NCI-H2196 (cell line): ENCODE measurements at regions not wholly inside any gene's neighbourhood (a gene's known extent, or its start where the extent isn't known, plus 50 kb on each side); places are given as distances from the start of the nearest gene placed in this dataset.

ENCODE experiments used
- DNase-seq: peaks from one replicate; lab custom pipeline; 2025; ENCODE audit not compliant: unreplicated experiment; lab: John Stamatoyannopoulos, UW

- DNase-seq: no peak
Observed at GRCh38 chr6:14858808-14859207, 387.1 kb upstream of the JARID2 start.

GRCh38 chr6:14860774-14861173, 385.1 kb upstream of the JARID2 start:
- no peak for DNase-seq

DNA sequence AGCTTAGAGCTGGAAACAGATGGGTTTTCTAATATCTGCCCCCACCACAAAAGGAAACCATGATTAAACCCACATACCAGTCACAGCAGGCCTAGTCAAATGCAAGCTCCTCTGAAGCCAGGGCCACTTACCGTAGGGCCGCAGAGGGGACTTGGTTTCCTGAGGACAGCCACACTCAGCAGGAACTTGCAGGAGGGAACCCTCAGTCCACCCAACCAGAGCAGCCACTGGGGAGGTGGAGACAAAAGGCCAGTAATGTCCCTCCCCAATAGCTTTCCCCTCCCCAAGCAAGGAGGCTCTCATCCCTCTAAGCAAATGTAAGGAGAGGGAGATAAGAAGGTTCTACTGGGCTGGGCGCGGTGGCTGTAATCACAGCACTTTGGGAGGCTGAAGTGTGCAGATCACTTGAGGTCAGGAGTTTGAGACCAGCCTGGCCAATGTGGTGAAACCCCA, 384.4 kb upstream of the JARID2 start:
- no peak for DNase-seq

GRCh38 chr6:14862845-14863244, 383.0 kb upstream of the JARID2 start:
- DNase-seq: no peak

GRCh38 chr6:14863902-14864850, 381.7 kb upstream of the JARID2 start:
- DNase-seq: no peak

- DNase-seq: no peak
Observed at GRCh38 chr6:14865531-14866100, 380.3 kb upstream of the JARID2 start.

DNA sequence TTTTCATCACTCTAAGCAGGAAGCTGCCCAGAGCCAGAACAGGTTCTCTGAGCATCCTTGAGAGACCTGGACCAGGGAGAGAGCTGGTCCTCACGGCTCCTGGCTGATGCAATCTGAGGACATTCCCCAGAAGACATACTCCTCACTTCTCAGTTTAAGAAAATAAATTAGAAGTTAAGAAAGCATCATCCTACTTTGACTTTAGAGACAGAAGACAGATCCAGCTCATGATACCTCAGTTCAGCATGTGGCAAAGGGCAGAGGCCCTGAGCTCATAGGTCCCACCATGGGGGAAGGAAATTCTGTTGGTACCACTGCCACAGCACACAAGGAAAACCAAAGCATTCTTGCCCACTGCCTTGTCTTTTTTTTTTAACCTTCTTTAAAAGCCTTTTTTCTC, 378.1 kb upstream of the JARID2 start:
- DNase-seq: no peak

GRCh38 chr6:14871221-14871620, 374.6 kb upstream of the JARID2 start:
- DNase-seq: no peak

DNA sequence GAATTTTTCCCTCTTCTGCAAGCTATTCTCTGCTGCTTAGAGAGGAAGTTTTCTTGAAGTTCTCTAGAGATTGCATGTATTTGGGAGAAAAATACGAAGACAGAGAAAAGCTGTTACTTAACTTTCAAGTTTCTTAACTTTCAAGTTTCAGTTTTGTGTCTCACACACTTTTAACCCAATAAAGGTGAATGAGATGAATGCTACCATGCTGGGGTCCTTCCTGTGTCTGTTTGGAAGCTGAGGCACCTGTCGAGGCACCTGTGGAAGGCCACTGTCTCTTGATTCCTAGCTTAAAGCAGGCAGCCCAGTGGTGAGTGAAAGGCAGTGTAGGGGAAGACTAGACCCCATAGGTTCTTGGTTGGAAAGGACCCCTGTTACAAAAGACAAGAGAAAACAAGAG, 372.8 kb upstream of the JARID2 start:
- no peak for DNase-seq

DNA sequence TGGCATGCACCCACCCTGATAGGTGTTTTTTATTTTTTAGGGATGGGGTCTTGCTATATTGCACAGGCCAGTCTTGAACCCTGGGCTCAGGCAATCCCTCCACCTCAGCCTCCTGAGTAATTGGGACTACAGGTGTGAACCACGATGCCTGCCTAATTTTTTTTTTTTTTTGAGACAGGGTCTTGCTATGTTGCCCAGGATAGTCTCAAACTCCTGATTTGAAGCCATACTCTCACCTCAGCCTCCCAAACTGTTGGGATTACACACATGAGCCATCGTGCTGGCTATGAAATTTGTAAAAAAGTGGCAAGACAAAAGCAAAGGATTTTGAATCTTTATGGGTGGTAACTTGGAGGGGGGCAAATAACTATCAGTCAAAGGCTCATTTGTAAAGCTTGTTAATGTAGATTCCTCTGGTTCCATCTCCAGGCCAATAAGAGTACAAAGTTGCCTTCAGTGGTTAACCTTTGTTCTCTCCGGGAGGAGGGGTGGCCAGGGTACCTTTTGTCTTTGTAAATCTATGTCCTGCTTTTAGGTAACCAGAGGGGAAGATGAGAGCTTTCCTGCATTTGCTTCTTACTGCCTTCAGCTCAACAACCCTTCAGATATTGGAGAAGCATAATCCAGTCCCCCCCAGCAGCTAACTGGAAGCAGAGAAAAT, 372.0 kb upstream of the JARID2 start:
- no peak for DNase-seq

- DNase-seq: no peak
Observed at GRCh38 chr6:14874975-14875480, 370.8 kb upstream of the JARID2 start.

DNA sequence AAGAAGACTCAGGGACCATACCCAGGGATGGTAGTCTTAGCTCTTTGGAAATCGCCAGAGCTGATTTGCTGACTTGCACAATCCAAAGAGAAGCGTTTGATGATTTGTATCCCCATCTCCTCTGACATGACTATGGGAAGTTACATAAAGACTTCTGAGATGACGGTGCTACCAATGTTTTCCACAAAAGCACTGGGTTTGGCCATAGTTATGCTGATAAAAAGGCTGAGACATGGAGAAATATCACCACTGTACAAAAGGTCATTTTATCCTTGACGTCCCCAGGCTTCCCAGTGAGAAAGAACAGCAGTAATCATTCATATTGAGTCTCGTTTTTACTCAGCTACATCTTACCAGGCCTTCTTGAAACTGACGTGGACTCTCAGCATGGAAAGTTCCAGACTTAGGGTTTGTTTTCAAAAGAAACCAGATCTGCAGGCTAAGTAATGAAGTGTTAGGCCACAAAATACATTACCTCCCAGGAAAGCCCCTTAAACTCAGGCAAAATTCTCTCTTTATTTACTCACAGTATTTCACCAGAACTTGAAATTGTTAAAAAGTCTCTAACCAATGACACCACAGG, 370.3 kb upstream of the JARID2 start:
- no peak for DNase-seq

DNA sequence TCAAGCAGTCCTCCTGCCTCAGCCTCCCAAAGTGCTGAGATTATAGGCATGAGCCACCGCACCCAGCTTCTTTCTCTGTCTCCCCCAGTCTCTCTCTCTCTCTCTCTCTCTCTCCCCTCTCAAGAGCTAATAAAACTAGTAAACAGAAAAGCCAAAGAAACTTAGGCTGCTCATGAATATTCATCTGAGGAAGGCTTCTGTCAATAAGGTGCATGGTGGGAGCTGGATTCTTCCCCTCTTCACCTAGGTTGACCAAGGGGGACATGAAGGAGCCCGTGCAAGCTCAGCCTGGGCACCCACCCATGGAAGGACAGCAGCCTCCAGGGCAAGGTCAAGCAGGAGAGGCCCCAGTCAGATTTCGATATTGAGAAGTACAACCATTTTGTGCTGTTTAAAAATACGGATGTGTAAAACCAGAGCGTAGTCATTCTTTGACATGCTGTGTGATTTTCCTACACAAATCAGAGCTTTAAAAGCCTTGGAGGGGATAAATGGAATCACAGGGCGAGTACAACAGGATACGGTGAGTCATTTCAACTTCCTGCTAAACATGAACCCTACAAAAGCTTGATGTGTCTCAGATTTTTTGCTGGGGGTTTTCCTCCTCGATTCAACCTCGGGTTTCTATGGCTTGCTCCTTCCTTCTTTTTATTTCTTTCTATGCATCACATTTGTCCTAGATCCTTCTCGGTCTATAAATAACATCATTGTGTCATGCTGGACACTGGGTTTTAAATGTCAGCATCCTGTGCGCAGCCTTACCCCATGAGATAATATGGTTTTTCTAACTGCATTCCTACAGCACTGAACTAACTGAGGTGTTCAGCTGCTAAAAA, 368.9 kb upstream of the JARID2 start:
- no peak for DNase-seq

DNA sequence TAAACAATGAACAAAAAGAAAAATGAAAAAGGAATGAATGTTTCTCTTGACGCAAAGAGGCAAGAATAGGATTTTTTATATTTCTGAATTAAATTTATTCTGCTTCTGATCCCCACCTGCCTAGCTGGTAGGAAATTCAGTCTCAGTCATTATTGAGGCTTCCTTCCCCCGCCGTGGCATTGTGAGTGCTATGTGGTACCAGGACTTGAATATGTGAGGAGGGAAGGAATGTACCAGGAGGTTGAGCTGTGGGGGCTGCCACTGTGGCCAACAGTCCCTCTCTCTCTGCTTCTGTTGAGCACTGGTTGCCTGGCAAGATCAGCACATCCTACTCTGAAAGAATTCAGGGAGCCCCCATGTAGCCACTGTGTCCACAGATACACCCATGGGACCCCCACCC, 368.1 kb upstream of the JARID2 start:
- DNase-seq: no peak

- no peak for DNase-seq
Observed at GRCh38 chr6:14880052-14880451, 365.8 kb upstream of the JARID2 start.

DNA sequence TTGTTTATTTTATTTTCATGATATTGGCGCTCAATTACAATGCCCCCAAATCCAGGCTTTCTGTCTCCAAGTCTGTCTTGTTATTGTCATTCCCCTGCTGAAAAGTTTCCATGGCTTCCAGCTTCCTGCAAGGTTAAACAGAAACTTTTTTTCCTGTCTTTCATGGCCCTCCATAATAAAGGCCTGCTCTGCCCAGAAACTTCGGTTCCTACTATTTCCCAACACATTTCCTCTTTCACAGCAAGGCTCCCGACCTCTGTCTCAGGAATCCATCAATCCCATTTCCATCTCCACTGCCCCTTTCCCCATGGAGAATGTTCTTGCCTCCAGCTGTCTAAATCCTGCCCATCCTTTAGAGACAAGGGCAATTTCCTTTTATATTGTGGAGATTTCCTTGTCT, 365.2 kb upstream of the JARID2 start:
- DNase-seq: no peak

DNA sequence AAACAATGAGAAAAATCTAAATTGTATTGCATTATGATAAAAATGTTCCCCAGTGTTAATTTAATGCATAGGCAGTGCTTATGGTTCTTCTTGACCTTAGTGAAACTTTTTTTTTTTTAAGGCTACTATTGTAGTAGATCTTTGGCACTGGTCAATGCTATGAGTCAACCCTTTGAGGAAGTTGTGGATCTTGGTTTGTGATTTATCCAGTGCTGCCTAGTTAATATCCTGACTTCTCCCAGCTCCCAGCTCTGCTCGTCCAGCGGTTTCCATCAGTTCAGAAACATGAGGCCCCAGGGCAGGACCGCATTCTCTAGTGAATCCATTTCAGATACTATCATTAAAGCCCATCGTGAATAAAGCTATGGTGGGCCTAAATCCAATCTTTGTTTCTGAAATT, 364.5 kb upstream of the JARID2 start:
- DNase-seq: no peak

DNA sequence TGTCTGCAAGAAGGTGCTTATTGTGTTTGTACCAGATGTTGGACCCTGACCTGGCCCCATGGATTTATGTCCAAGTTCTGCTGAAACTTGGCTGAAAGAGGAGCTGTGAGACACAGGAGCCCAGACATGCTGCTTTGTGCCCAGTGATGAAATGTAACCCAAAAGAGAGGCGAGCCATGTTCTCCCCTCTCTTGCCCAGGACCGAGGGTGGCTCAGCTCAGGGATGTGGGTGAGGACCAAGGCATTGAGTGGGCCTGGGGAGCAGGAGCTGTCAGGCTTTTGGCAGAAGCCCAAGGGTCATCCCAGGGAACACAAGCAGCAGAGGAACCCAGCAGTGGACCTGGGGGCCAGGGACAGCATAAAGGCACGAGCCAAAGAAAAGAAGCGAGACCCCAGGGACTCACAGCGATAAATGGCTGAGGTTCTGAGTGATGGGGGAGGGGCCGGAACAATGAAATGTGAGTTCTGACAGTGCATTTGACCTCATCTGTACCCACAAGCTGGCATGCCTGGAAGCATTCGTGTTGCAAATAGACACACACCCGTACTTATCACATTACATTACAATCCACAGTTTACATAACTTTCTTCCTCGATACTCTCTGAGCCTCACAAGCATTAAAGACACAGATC, 363.4 kb upstream of the JARID2 start:
- no peak for DNase-seq

- DNase-seq: no peak
Observed at GRCh38 chr6:14883921-14884320, 361.9 kb upstream of the JARID2 start.

- no peak for DNase-seq
Observed at GRCh38 chr6:14885498-14885897, 360.4 kb upstream of the JARID2 start.
